Central memory CD8-positive, alpha-beta T cell (primary cell): ENCODE measurements at regions not wholly inside any gene's neighbourhood (a gene's known extent, or its start where the extent isn't known, plus 50 kb on each side); places are given as distances from the start of the nearest gene placed in this dataset.

ENCODE experiments used
- ATAC-seq: fragments of 150-1000 bp; cut with Tn5 transposase; replicated peaks from 2 replicates; pipeline ENCODE4 v1.10.0; 2022; ENCODE audit warnings: mild to moderate bottlenecking, moderate FRiP score, moderate number of reproducible peaks; ENCODE audit not compliant: poor library complexity, severe bottlenecking; ENCODE audit errors: extremely low read depth
- DNase-seq, 2 donors: peaks; one replicate each; pipeline ENCODE4 v3.0.0; 2021; ENCODE audit warnings: low spot score in 2 of 2
- H3K27ac Mint-ChIP-seq: one replicate; pipeline ENCODE4 v1.8.0; 2022; ENCODE audit warnings: low read depth, mild to moderate bottlenecking, moderate library complexity, mixed read lengths
- H3K27me3 Mint-ChIP-seq: one replicate; pipeline ENCODE4 v1.8.0; 2022; ENCODE audit warnings: mixed read lengths
- H3K36me3 Mint-ChIP-seq: one replicate; pipeline ENCODE4 v1.8.0; 2022; ENCODE audit warnings: mild to moderate bottlenecking, moderate library complexity, mixed read lengths; ENCODE audit not compliant: insufficient read depth
- H3K4me1 Mint-ChIP-seq: one replicate; pipeline ENCODE4 v1.8.0; 2022; ENCODE audit warnings: mixed read lengths
- H3K4me3 Mint-ChIP-seq: one replicate; pipeline ENCODE4 v1.8.0; 2022; ENCODE audit warnings: mild to moderate bottlenecking, moderate library complexity, mixed read lengths
- H3K9me3 Mint-ChIP-seq: one replicate; pipeline ENCODE4 v1.8.0; 2022; ENCODE audit warnings: mixed read lengths

- no peak for ATAC-seq
- DNase-seq, result no peak
- Mint-ChIP-seq H3K27me3 (peaks cover 21% of the 10 kb centered on the region), H3K4me1 (peaks cover 5% of the 10 kb centered on the region), H3K27ac (no peak overlapping the region), H3K36me3 (no peaks in the 10 kb centered on the region), H3K4me3 (no peak overlapping the region), H3K9me3 (no peaks in the 10 kb centered on the region)
Measured at GRCh38 chr6:33880104-33880678, 76.4 kb upstream of the MLN start.

GRCh38 chr6:33878562-33878961 lies 74.8 kb upstream of the MLN start:
- ATAC-seq, result no peak
- DNase-seq, result no peak
- Mint-ChIP-seq H3K9me3 (no peaks in the 10 kb centered on the region), H3K36me3 (no peaks in the 10 kb centered on the region), H3K27me3 (peaks cover 36% of the 10 kb centered on the region), H3K4me1 (peaks cover 12% of the 10 kb centered on the region), H3K27ac (no peak overlapping the region), H3K4me3 (no peak overlapping the region)

- Mint-ChIP-seq H3K4me3 (no peak overlapping the region), H3K4me1 (peaks cover 12% of the 10 kb centered on the region), H3K27ac (no peak overlapping the region), H3K9me3 (no peaks in the 10 kb centered on the region), H3K36me3 (no peaks in the 10 kb centered on the region), H3K27me3 (peaks cover 36% of the 10 kb centered on the region)
- DNase-seq (no peak), ATAC-seq (no peak)
Measured at GRCh38 chr6:33877982-33878535, 74.3 kb upstream of the MLN start.

GRCh38 chr6:33875696-33876095 lies 71.9 kb upstream of the MLN start:
- H3K36me3 Mint-ChIP-seq, result no peaks in the 10 kb centered on the region
- DNase-seq (no peak), ATAC-seq (no peak)
- no peak overlapping the region for H3K27ac Mint-ChIP-seq
- peaks cover 13% of the 10 kb centered on the region for H3K4me1 Mint-ChIP-seq
- no peaks in the 10 kb centered on the region for H3K9me3 Mint-ChIP-seq
- H3K4me3 Mint-ChIP-seq, result no peak overlapping the region
- H3K27me3 Mint-ChIP-seq, result peaks cover 56% of the 10 kb centered on the region

- DNase-seq (no peak), ATAC-seq (no peak)
- Mint-ChIP-seq H3K36me3 (no peaks in the 10 kb centered on the region), H3K9me3 (no peaks in the 10 kb centered on the region), H3K27ac (no peak overlapping the region), H3K4me3 (no peak overlapping the region), H3K4me1 (peaks cover 13% of the 10 kb centered on the region), H3K27me3 (peaks cover 56% of the 10 kb centered on the region)
Measured at GRCh38 chr6:33875141-33875581, 71.4 kb upstream of the MLN start.

GRCh38 chr6:33874136-33874760 lies 70.4 kb upstream of the MLN start:
- H3K4me3 Mint-ChIP-seq, result no peak overlapping the region
- ATAC-seq (no peak), DNase-seq (no peak)
- no peaks in the 10 kb centered on the region for H3K9me3 Mint-ChIP-seq
- no peak overlapping the region for H3K27ac Mint-ChIP-seq
- peaks cover 56% of the 10 kb centered on the region for H3K27me3 Mint-ChIP-seq
- no peaks in the 10 kb centered on the region for H3K36me3 Mint-ChIP-seq
- peaks cover 13% of the 10 kb centered on the region for H3K4me1 Mint-ChIP-seq

GRCh38 chr6:33872761-33873160 lies 69.0 kb upstream of the MLN start:
- H3K4me1 Mint-ChIP-seq, result peaks cover 13% of the 10 kb centered on the region
- no peaks in the 10 kb centered on the region for H3K9me3 Mint-ChIP-seq
- DNase-seq (no peak), ATAC-seq (no peak)
- H3K27me3 Mint-ChIP-seq, result peaks cover 56% of the 10 kb centered on the region
- H3K4me3 Mint-ChIP-seq, result no peak overlapping the region
- no peaks in the 10 kb centered on the region for H3K36me3 Mint-ChIP-seq
- no peak overlapping the region for H3K27ac Mint-ChIP-seq

GRCh38 chr6:33869826-33870423 lies 66.1 kb upstream of the MLN start:
- DNase-seq, result no peak
- Mint-ChIP-seq H3K4me3 (no peak overlapping the region), H3K27me3 (peaks cover 41% of the 10 kb centered on the region), H3K9me3 (no peaks in the 10 kb centered on the region), H3K4me1 (peaks cover 11% of the 10 kb centered on the region), H3K27ac (no peak overlapping the region), H3K36me3 (no peaks in the 10 kb centered on the region)
- no peak for ATAC-seq

GRCh38 chr6:33869121-33869520 lies 65.3 kb upstream of the MLN start:
- ATAC-seq (no peak), DNase-seq (no peak)
- no peak overlapping the region for H3K27ac Mint-ChIP-seq
- no peak overlapping the region for H3K4me3 Mint-ChIP-seq
- H3K27me3 Mint-ChIP-seq, result peaks cover 37% of the 10 kb centered on the region
- no peaks in the 10 kb centered on the region for H3K36me3 Mint-ChIP-seq
- peaks cover 8% of the 10 kb centered on the region for H3K4me1 Mint-ChIP-seq
- H3K9me3 Mint-ChIP-seq, result no peaks in the 10 kb centered on the region

- Mint-ChIP-seq H3K4me1 (peaks cover 13% of the 10 kb centered on the region), H3K27ac (no peak overlapping the region), H3K36me3 (no peaks in the 10 kb centered on the region), H3K9me3 (no peaks in the 10 kb centered on the region), H3K4me3 (no peak overlapping the region), H3K27me3 (peaks cover 34% of the 10 kb centered on the region)
- no peak for DNase-seq
- ATAC-seq, result no peak
Measured at GRCh38 chr6:33868141-33868540, 64.3 kb upstream of the MLN start.

- DNase-seq (no peak), ATAC-seq (no peak)
- Mint-ChIP-seq H3K9me3 (no peaks in the 10 kb centered on the region), H3K27me3 (peaks cover 38% of the 10 kb centered on the region), H3K27ac (no peak overlapping the region), H3K4me1 (peaks cover 24% of the 10 kb centered on the region), H3K4me3 (no peak overlapping the region), H3K36me3 (no peaks in the 10 kb centered on the region)
Measured at GRCh38 chr6:33865478-33866077, 61.8 kb upstream of the MLN start.

GRCh38 chr6:33863723-33864440 lies 60.1 kb upstream of the MLN start:
- Mint-ChIP-seq H3K4me3 (peak overlapping the region; percentile 1), H3K27me3 (peaks cover 46% of the 10 kb centered on the region), H3K27ac (no peak overlapping the region), H3K9me3 (no peaks in the 10 kb centered on the region), H3K4me1 (peaks cover 32% of the 10 kb centered on the region), H3K36me3 (peaks cover under 1% of the 10 kb centered on the region)
- no peak for DNase-seq
- no peak for ATAC-seq
